Spleen (tissue), 11 donors: ENCODE measurements at regions not wholly inside any gene's neighbourhood (a gene's known extent, or its start where the extent isn't known, plus 50 kb on each side); places are given as distances from the start of the nearest gene placed in this dataset.

Experiments used
- DNase-seq: peaks from one replicate; pipeline ENCODE4 v3.0.0-alpha.2; 2020
- H3K27ac ChIP-seq, 8 donors: fragments of 200-600 bp; sonication (generic) in 7 of 8; 1 replicate in 4 of 8; 2 replicates in 4 of 8; pipeline versions ENCODE4 v1.5.0 to v1.8.0; 2016 to 2021; ENCODE audit warnings: inconsistent platforms in 4 of 8, mild to moderate bottlenecking in 4 of 8, moderate library complexity in 1 of 8
- H3K27me3 ChIP-seq, 7 donors: fragments of 200-600 bp; sonication (generic) in 6 of 7; replicated peaks in 1 of 7; 1 replicate in 4 of 7; 2 replicates in 3 of 7; pipeline versions ENCODE4 v1.5.0 to v1.8.0; 2016 to 2021; ENCODE audit warnings: inconsistent platforms in 3 of 7, mild to moderate bottlenecking in 1 of 7
- H3K36me3 ChIP-seq, 6 donors: fragments of 200-600 bp; sonication (generic) in 5 of 6; 1 replicate in 4 of 6; 2 replicates in 2 of 6; pipeline versions ENCODE4 v1.5.0 to v1.8.0; 2016 to 2021; ENCODE audit warnings: inconsistent platforms in 2 of 6
- H3K4me1 ChIP-seq, 6 donors: fragments of 200-600 bp; sonication (generic) in 5 of 6; 1 replicate in 3 of 6; 2 replicates in 3 of 6; pipeline versions ENCODE4 v1.5.0 to v1.8.0; 2016 to 2021; ENCODE audit warnings: inconsistent platforms in 3 of 6
- H3K4me3 ChIP-seq, 8 donors: fragments of 200-600 bp; sonication (generic) in 7 of 8; 1 replicate in 4 of 8; 2 replicates in 4 of 8; pipeline versions ENCODE4 v1.5.0 to v1.8.0; 2016 to 2021; ENCODE audit warnings: inconsistent platforms in 4 of 8, mild to moderate bottlenecking in 4 of 8, moderate library complexity in 2 of 8
- H3K9me3 ChIP-seq, 8 donors: fragments of 200-600 bp; sonication (generic) in 7 of 8; 1 replicate in 4 of 8; 2 replicates in 4 of 8; pipeline versions ENCODE4 v1.5.0 to v1.8.0; 2016 to 2021; ENCODE audit warnings: inconsistent platforms in 4 of 8
- CTCF ChIP-seq, 11 experiments: fragments of 200-600 bp in 7 of 11; fragments of 450-650 bp in 4 of 11; sonication (generic) in 4 of 11; IDR thresholded peaks in 8 of 11; conservative IDR thresholded peaks in 3 of 11; 1 replicate in 7 of 11; 2 replicates in 4 of 11; pipeline versions ENCODE4 v1.4.0 to v1.8.0; 2016 to 2021; ENCODE audit warnings: antibody characterized with exemption in 11 of 11, inconsistent platforms in 4 of 11, mild to moderate bottlenecking in 1 of 11
- POLR2A ChIP-seq, 3 donors: fragments of 450-650 bp; IDR thresholded peaks; one replicate each; pipeline ENCODE4 v1.5.1; 2017; ENCODE audit warnings: antibody characterized with exemption in 3 of 3, mild to moderate bottlenecking in 1 of 3
- POLR2AphosphoS5 ChIP-seq, 3 donors: sonication (generic); formaldehyde crosslinking; IDR thresholded peaks; one replicate each; pipeline ENCODE4 v1.5.1; 2017; ENCODE audit warnings: antibody characterized with exemption in 3 of 3
- WGBS, 5 donors: extraction: QIAGEN DNeasy Blood & Tissue Kit in 3 of 5; methylation state at CpG; one replicate each; pipeline versions ENCODE4 v1.1.5 to v1.1.7; 2013 to 2018; 5-methylcytosine and 5-hydroxymethylcytosine counted together
- intact Hi-C: fragments of 100-400 bp; cut with DNase I; formaldehyde crosslinking; loops from one replicate; pipeline ENCODE4 v1.15.0; 2023; ENCODE audit warnings: low total_unique reads
- donor health status: healthy with polysubstance abuse.
- donor health status: DM: no; HTN: no; CAD: no; lungs with moderate emphysema.
- donor health status: DM: no; HTN: no; CAD: no.
- donor health status: Bipolar disorder and iron deficiency.
- donor health status: healthy.
- donor health status: DM: no; HTN: no; CAD: no.
- donor health status: DM: yes; HTN: yes; CAD: no.

GRCh38 chr3:59418836-59419235 is 369.0 kb upstream of the CFAP20DC start:
- intact Hi-C loops, result no loop called here
- Histone ChIP-seq H3K27ac (no peak overlapping the region), H3K27me3 (no peaks in the 10 kb centered on the region), H3K36me3 (no peaks in the 10 kb centered on the region), H3K4me1 (no peaks in the 10 kb centered on the region), H3K9me3 (no peaks in the 10 kb centered on the region), H3K4me3 (no peak overlapping the region)
- TF ChIP-seq CTCF (IDR thresholded peaks at IDR 0.05 in 8 of 11, conservative IDR thresholded peaks at IDR 0.05 in 3 of 11) (no peak), POLR2A (IDR thresholded peaks at IDR 0.05) (no peak), POLR2AphosphoS5 (IDR thresholded peaks at IDR 0.05) (no peak)
- no peak for DNase-seq
- WGBS, 5 donors, result 53 to 73% (median 64%) methylated on average over 4 of the region's 4 CpGs

GRCh38 chr3:59412516-59412915 is 362.7 kb upstream of the CFAP20DC start:
- no peak overlapping the region for H3K27ac ChIP-seq
- H3K4me1 ChIP-seq, result no peaks in the 10 kb centered on the region
- no peaks in the 10 kb centered on the region for H3K27me3 ChIP-seq
- WGBS, 5 donors, result 81 to 99% (median 89%) methylated on average over 5 of the region's 5 CpGs
- TF ChIP-seq POLR2A (IDR thresholded peaks at IDR 0.05) (no peak), CTCF (IDR thresholded peaks at IDR 0.05 in 8 of 11, conservative IDR thresholded peaks at IDR 0.05 in 3 of 11) (no peak), POLR2AphosphoS5 (IDR thresholded peaks at IDR 0.05) (no peak)
- no peaks in the 10 kb centered on the region for H3K36me3 ChIP-seq
- DNase-seq, result no peak
- H3K9me3 ChIP-seq, result no peaks in the 10 kb centered on the region
- intact Hi-C loops, result no loop called here
- H3K4me3 ChIP-seq, result no peak overlapping the region

GRCh38 chr3:59411694-59412093 is 361.9 kb upstream of the CFAP20DC start:
- Histone ChIP-seq H3K9me3 (no peaks in the 10 kb centered on the region), H3K4me3 (no peak overlapping the region), H3K27ac (no peak overlapping the region), H3K36me3 (no peaks in the 10 kb centered on the region), H3K27me3 (no peaks in the 10 kb centered on the region), H3K4me1 (no peaks in the 10 kb centered on the region)
- WGBS, 5 donors, result 81 to 100% (median 95%) methylated on average over 1 of the region's 1 CpG
- no peak for TF ChIP-seq POLR2A (IDR thresholded peaks at IDR 0.05)
- TF ChIP-seq POLR2AphosphoS5 (IDR thresholded peaks at IDR 0.05), result no peak
- TF ChIP-seq CTCF (IDR thresholded peaks at IDR 0.05 in 8 of 11, conservative IDR thresholded peaks at IDR 0.05 in 3 of 11), result no peak
- intact Hi-C loops, result no loop called here
- DNase-seq, result no peak

GRCh38 chr3:59411186-59411585 is 361.4 kb upstream of the CFAP20DC start:
- intact Hi-C loops, result no loop called here
- Histone ChIP-seq H3K27me3 (no peaks in the 10 kb centered on the region), H3K36me3 (no peaks in the 10 kb centered on the region), H3K9me3 (no peaks in the 10 kb centered on the region), H3K27ac (no peak overlapping the region), H3K4me3 (no peak overlapping the region), H3K4me1 (no peaks in the 10 kb centered on the region)
- 59 to 74% (median 71%) methylated on average over 2 of the region's 2 CpGs for WGBS, 5 donors
- DNase-seq, result no peak
- TF ChIP-seq CTCF (IDR thresholded peaks at IDR 0.05 in 8 of 11, conservative IDR thresholded peaks at IDR 0.05 in 3 of 11) (no peak), POLR2AphosphoS5 (IDR thresholded peaks at IDR 0.05) (no peak), POLR2A (IDR thresholded peaks at IDR 0.05) (no peak)
